ENCODE measurements at regions not wholly inside any gene's neighbourhood (a gene's known extent, or its start where the extent isn't known, plus 50 kb on each side); places are given as distances from the start of the nearest gene placed in this dataset.

DNA sequence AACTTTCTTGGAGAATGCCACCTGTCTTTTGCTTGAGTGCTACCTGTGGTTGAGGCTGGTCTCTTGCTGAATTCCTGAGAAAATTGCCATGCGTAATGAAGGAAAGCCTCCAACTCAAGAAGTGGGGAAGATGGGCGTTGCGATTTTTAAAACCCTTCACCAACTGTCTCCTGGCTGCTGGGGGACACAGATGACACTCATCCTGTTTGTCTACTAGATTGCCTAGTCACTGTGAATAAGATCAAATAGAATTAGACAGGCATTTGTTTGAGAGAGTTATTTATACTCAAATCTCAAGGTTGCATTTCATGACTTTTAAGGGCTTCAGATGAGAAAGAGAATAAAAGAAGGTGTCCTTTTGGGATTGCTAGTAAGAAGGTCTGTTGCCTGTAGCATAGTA lies 84.3 kb upstream of the MTPN start:
- no peaks in the 10 kb centered on the region for H3K36me3 ChIP-seq (ENCODE audit: control insufficient read depth, low read depth, low read length)
- no peak overlapping the region for H3K4me3 ChIP-seq (ENCODE audit: low read length)
- no peak overlapping the region for H3K27ac ChIP-seq (ENCODE audit: low read length)
- no peaks in the 10 kb centered on the region for H3K4me1 ChIP-seq (ENCODE audit: control insufficient read depth, low read depth, low read length)
- no peaks in the 10 kb centered on the region for H3K27me3 ChIP-seq (ENCODE audit: control insufficient read depth, insufficient read depth, low read length)
- no peak overlapping the region for H3K9ac ChIP-seq (ENCODE audit: low read length)
- H3K9me3 ChIP-seq (ENCODE audit: control insufficient read depth, low read depth, low read length), result no peaks in the 10 kb centered on the region

DNA sequence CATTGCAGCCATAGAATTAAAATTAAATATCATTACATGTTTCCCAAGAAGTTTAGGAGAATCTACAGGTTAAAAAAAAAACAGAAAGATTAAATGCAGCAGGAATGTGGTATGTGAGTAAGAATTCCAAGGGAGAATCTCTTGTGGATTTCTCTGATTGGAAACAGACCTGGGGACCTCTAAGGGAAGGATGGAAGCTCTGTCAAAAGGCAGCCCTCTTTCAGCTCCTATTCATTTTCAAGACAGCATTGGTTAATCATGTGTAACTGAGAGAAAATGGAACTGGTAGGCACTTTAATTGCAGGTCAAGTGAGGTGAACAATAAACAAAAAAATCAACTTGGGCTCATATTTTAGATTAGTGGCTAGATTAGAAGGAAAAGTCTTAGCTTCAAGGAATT lies 81.4 kb upstream of the MTPN start:
- Histone ChIP-seq H3K36me3 (ENCODE audit: control insufficient read depth, low read depth, low read length) (no peaks in the 10 kb centered on the region), H3K27ac (ENCODE audit: low read length) (no peak overlapping the region), H3K9ac (ENCODE audit: low read length) (no peak overlapping the region), H3K4me1 (ENCODE audit: control insufficient read depth, low read depth, low read length) (no peaks in the 10 kb centered on the region), H3K4me3 (ENCODE audit: low read length) (no peak overlapping the region), H3K9me3 (ENCODE audit: control insufficient read depth, low read depth, low read length) (no peaks in the 10 kb centered on the region), H3K27me3 (ENCODE audit: control insufficient read depth, insufficient read depth, low read length) (no peaks in the 10 kb centered on the region)

DNA sequence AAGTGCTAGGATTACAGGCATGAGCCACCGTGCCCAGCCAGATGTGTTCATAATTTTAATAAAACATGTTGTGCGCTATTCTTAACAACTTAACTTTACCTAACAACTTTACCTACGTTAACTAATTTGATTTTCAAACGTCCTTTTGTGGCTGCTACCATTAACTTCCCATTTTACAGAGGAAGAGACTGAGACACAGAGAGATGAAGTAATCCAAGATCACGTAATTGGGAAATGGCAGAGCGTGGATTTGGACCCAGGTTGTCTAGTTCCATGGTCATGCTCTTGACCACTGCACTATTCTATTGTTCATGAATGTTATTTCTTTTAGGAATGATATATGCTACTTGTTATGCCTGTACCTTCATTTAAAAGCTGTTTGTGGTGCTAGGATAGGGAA lies 80.3 kb upstream of the MTPN start:
- Histone ChIP-seq H3K36me3 (ENCODE audit: control insufficient read depth, low read depth, low read length) (no peaks in the 10 kb centered on the region), H3K27me3 (ENCODE audit: control insufficient read depth, insufficient read depth, low read length) (no peaks in the 10 kb centered on the region), H3K9me3 (ENCODE audit: control insufficient read depth, low read depth, low read length) (no peaks in the 10 kb centered on the region), H3K4me3 (ENCODE audit: low read length) (no peak overlapping the region), H3K27ac (ENCODE audit: low read length) (no peak overlapping the region), H3K9ac (ENCODE audit: low read length) (no peak overlapping the region), H3K4me1 (ENCODE audit: control insufficient read depth, low read depth, low read length) (no peaks in the 10 kb centered on the region)

DNA sequence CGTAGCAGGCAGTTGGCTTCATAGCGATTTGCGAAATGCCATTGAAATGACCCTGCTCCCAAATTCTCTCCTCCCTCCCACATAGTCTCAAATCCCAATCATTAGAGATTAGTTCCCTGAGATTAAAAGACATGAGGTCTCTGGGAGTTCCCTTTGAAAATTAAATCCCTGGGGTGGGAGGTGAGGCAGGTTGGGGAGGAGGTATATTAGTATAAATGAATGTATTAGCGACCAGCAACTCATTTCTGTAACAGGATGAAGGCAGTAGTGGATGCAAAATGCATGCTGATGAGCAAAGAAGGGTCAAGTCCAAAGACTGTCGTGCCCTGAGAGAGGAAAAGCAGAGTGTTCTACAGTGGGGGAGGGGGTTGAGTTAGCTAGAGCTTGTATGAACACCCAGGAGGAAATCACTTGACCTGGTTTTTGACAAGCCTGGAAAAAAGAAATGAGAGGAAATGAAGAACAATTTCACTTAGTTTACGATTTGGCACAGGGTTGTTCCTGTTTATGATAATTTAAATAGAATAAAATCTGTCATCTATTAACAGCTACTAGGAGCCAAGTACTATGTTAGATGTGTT lies 79.6 kb upstream of the MTPN start:
- no peaks in the 10 kb centered on the region for H3K27me3 ChIP-seq (ENCODE audit: control insufficient read depth, insufficient read depth, low read length)
- H3K9ac ChIP-seq (ENCODE audit: low read length), result no peak overlapping the region
- no peaks in the 10 kb centered on the region for H3K9me3 ChIP-seq (ENCODE audit: control insufficient read depth, low read depth, low read length)
- no peak overlapping the region for H3K27ac ChIP-seq (ENCODE audit: low read length)
- no peaks in the 10 kb centered on the region for H3K36me3 ChIP-seq (ENCODE audit: control insufficient read depth, low read depth, low read length)
- no peaks in the 10 kb centered on the region for H3K4me1 ChIP-seq (ENCODE audit: control insufficient read depth, low read depth, low read length)
- no peak overlapping the region for H3K4me3 ChIP-seq (ENCODE audit: low read length)

DNA sequence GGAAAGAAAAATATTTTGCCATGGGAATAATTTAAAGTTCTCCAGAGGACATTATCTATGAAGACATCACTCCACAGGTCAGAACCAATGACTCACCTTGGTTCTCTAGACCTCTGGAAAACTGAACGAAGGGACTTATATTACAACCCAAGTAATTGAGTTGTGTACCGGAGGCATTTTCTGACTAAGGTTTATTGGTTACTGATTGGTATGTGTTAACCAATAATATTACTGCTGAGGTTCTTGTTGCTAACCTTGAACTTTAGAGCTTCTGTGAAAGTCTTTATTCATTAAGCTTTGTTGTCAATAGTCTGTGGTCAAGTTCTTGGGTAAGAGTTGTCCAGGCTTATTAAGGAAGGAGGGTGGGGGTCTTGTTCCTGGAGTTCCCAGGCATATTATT lies 78.1 kb upstream of the MTPN start:
- Histone ChIP-seq H3K4me3 (ENCODE audit: low read length) (no peak overlapping the region), H3K9me3 (ENCODE audit: control insufficient read depth, low read depth, low read length) (no peaks in the 10 kb centered on the region)

DNA sequence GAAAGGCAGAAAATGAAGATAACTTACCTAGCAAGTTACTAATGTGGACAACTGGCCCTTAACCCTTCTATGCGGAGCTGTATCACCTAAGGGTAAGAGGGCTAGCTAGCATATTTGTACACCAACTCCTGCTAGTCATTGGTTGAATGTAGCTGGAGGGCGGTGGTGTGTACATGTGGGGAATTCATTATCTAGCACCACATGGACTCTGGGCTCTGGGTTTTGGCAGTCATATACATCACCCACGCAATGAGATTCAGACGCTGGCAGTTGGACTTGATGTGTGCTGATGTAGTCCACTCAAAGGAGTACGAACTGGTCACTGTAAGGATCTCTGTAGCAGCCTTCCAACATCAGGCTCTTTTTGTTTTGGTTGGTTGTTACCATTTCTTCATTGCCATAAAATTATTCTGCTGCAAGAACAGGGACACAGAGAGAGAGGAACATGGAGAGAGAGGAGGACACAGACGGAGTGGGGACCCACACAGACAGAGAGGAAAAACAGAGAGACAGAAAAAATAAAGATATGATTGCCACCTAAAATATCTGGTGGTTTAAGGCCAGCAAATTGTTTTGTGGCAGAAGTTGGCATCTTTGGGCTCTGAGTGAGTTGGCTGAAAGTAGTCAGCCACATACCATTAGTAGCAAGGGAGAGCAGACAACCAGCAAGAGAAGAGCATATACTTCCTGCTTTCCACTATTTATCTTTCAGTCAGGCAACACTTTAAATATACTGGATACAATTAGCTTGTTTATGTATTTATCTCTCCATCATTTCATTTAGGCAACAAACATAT lies 76.7 kb upstream of the MTPN start:
- no peak overlapping the region for H3K4me3 ChIP-seq (ENCODE audit: low read length)
- no peaks in the 10 kb centered on the region for H3K27me3 ChIP-seq (ENCODE audit: control insufficient read depth, insufficient read depth, low read length)
- H3K9ac ChIP-seq (ENCODE audit: low read length), result no peak overlapping the region
- no peak overlapping the region for H3K27ac ChIP-seq (ENCODE audit: low read length)
- no peaks in the 10 kb centered on the region for H3K36me3 ChIP-seq (ENCODE audit: control insufficient read depth, low read depth, low read length)
- H3K4me1 ChIP-seq (ENCODE audit: control insufficient read depth, low read depth, low read length), result no peaks in the 10 kb centered on the region
- no peaks in the 10 kb centered on the region for H3K9me3 ChIP-seq (ENCODE audit: control insufficient read depth, low read depth, low read length)

More for the DNA sequence above, 78.1 kb upstream of the MTPN start:
- no peaks in the 10 kb centered on the region for H3K27me3 ChIP-seq (ENCODE audit: control insufficient read depth, insufficient read depth, low read length)
- H3K27ac ChIP-seq (ENCODE audit: low read length), result no peak overlapping the region
- no peak overlapping the region for H3K9ac ChIP-seq (ENCODE audit: low read length)
- H3K36me3 ChIP-seq (ENCODE audit: control insufficient read depth, low read depth, low read length), result no peaks in the 10 kb centered on the region
- no peaks in the 10 kb centered on the region for H3K4me1 ChIP-seq (ENCODE audit: control insufficient read depth, low read depth, low read length)

DNA sequence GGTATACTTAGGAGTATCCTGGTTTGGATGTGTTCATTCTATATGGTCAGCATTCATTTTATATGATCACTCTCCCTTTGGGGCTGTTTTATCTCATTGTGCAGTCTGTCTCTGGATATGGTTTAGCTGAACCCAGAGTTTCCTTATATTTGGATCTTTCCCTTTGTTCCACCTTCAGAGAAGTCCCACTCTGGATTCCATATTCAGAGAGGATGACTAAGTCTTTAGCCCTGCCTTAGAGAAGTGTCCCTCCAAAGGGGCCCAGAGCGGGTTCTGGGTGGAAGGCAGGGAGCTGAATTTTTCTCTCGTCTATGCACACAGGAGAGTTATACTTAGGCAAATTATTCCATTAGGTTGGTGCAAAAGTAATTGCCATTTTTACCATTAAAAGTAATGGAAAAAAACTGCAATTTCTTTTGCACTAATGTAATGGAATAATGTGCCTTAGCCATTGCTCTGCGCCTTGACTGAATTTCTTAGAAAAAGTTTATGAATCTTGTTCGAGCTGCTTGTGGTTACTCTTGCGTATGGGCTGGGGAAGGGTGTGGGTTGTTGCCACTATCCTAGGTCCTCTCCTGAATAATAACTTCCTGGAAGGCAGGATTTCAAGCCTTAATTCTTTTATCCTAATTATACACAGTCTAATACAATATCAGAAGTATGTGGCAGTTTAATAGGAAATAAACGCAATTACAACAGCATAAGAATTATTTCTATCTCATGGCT lies 74.2 kb upstream of the MTPN start:
- H3K4me1 ChIP-seq (ENCODE audit: control insufficient read depth, low read depth, low read length), result no peaks in the 10 kb centered on the region
- H3K9me3 ChIP-seq (ENCODE audit: control insufficient read depth, low read depth, low read length), result no peaks in the 10 kb centered on the region
- H3K4me3 ChIP-seq (ENCODE audit: low read length), result no peak overlapping the region
- H3K9ac ChIP-seq (ENCODE audit: low read length), result no peak overlapping the region
- H3K27ac ChIP-seq (ENCODE audit: low read length), result no peak overlapping the region
- no peaks in the 10 kb centered on the region for H3K36me3 ChIP-seq (ENCODE audit: control insufficient read depth, low read depth, low read length)
- H3K27me3 ChIP-seq (ENCODE audit: control insufficient read depth, insufficient read depth, low read length), result no peaks in the 10 kb centered on the region

DNA sequence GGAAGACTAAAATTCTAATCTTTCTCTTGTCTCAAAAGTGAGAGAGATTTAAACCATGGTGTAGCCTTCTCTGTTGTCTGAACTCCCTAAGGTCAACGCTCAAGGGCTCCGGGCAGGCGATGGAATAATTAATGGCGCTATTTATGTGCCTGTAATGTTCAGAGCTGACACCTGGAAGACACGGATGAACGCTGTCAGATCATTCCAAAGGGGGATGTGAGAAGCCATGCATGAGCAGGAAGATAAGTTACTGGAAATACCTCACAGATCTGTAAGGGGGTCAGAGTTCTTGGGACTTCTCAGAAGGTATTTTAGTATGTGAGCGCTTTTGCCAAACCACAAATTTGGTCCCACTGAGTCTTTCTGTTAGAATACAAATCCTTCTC lies 73.3 kb upstream of the MTPN start:
- no peaks in the 10 kb centered on the region for H3K36me3 ChIP-seq (ENCODE audit: control insufficient read depth, low read depth, low read length)
- H3K9ac ChIP-seq (ENCODE audit: low read length), result no peak overlapping the region
- H3K4me1 ChIP-seq (ENCODE audit: control insufficient read depth, low read depth, low read length), result no peaks in the 10 kb centered on the region
- no peaks in the 10 kb centered on the region for H3K27me3 ChIP-seq (ENCODE audit: control insufficient read depth, insufficient read depth, low read length)
- H3K4me3 ChIP-seq (ENCODE audit: low read length), result no peak overlapping the region
- H3K9me3 ChIP-seq (ENCODE audit: control insufficient read depth, low read depth, low read length), result no peaks in the 10 kb centered on the region
- H3K27ac ChIP-seq (ENCODE audit: low read length), result no peak overlapping the region

DNA sequence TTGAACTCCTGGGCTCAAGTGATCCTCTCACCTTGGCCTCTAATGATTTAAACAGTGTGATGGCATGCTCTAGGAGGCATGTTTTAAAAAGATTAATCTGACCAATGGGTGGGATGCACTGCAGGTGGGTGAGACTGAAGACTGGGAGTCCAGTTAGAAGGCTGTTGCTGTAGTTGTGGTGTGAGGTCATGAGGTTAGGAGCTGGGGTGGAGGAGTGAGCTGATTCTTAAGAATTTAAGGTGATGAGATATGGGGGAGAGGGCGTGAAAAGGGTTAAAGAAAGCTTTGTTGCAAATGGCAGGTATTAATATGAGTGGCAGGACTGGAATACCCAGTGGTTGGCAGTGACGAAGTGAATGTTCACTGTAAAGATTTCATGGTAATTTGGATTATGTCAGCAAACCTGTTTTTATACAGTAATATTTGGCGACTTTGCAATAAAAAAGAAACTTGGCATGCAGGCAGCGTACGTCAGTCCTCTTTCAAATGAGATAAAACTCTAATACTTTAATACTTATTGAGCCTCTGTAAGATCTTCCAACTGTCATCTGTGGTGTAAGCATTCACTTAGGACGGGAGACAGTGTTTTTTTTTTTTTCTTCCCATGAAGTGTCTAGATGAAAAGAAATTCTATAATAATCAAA lies 72.8 kb upstream of the MTPN start:
- H3K27ac ChIP-seq (ENCODE audit: low read length), result no peak overlapping the region
- no peak overlapping the region for H3K9ac ChIP-seq (ENCODE audit: low read length)
- H3K4me3 ChIP-seq (ENCODE audit: low read length), result no peak overlapping the region
- H3K36me3 ChIP-seq (ENCODE audit: control insufficient read depth, low read depth, low read length), result no peaks in the 10 kb centered on the region
- no peaks in the 10 kb centered on the region for H3K27me3 ChIP-seq (ENCODE audit: control insufficient read depth, insufficient read depth, low read length)
- no peaks in the 10 kb centered on the region for H3K9me3 ChIP-seq (ENCODE audit: control insufficient read depth, low read depth, low read length)
- no peaks in the 10 kb centered on the region for H3K4me1 ChIP-seq (ENCODE audit: control insufficient read depth, low read depth, low read length)

DNA sequence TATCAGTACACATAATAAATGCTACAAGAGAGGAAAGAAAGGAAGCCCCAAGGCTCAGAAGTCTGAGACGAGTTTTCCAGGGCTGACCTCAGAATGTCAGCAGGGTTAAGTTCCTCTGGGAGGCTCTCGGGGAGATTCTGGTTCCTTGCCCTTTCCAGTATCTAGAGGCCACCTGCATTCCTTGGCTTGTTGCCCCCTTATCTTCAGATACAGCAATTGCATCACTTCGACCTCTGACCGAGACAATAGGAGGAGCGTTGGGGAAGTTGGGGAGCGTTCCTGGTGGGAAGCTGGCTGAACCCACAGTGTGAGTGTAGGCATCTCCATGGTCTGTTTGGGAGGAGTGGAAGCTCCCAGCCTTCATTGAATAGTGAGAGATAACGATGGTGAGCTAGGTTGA lies 72.0 kb upstream of the MTPN start:
- no peak overlapping the region for H3K9ac ChIP-seq (ENCODE audit: low read length)
- H3K27ac ChIP-seq (ENCODE audit: low read length), result no peak overlapping the region
- no peak overlapping the region for H3K4me3 ChIP-seq (ENCODE audit: low read length)
- H3K4me1 ChIP-seq (ENCODE audit: control insufficient read depth, low read depth, low read length), result no peaks in the 10 kb centered on the region
- no peaks in the 10 kb centered on the region for H3K36me3 ChIP-seq (ENCODE audit: control insufficient read depth, low read depth, low read length)
- H3K9me3 ChIP-seq (ENCODE audit: control insufficient read depth, low read depth, low read length), result no peaks in the 10 kb centered on the region
- no peaks in the 10 kb centered on the region for H3K27me3 ChIP-seq (ENCODE audit: control insufficient read depth, insufficient read depth, low read length)

DNA sequence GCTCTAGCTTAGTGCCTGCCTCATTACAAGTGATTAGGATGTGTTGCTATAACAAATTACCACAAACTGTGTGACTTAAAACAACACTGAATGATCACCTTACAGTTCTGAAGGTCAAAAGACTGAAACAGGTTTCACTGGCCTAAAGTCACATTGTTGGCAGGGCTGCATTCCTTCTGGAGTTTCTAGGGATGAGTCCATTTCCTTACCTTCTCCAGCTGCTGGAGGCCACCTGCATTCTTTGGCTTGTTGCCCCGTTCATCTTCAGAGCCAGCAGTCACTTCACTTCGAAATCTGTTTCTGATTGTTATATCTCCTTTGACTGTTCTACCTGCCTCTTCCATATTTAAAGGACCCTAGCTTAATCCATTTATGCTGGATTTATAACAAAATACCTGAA lies 69.4 kb upstream of the MTPN start:
- no peak overlapping the region for H3K9ac ChIP-seq (ENCODE audit: low read length)

More for the DNA sequence above, 69.4 kb upstream of the MTPN start:
- no peaks in the 10 kb centered on the region for H3K36me3 ChIP-seq (ENCODE audit: control insufficient read depth, low read depth, low read length)
- H3K9me3 ChIP-seq (ENCODE audit: control insufficient read depth, low read depth, low read length), result no peaks in the 10 kb centered on the region
- no peaks in the 10 kb centered on the region for H3K4me1 ChIP-seq (ENCODE audit: control insufficient read depth, low read depth, low read length)
- H3K27me3 ChIP-seq (ENCODE audit: control insufficient read depth, insufficient read depth, low read length), result no peaks in the 10 kb centered on the region
- no peak overlapping the region for H3K4me3 ChIP-seq (ENCODE audit: low read length)
- H3K27ac ChIP-seq (ENCODE audit: low read length), result no peak overlapping the region
